ENCODE measurements at regions not wholly inside any gene's neighbourhood (a gene's known extent, or its start where the extent isn't known, plus 50 kb on each side); places are given as distances from the start of the nearest gene placed in this dataset.

- TF ChIP-seq CTCF (IDR thresholded peaks at IDR 0.05 in 2 of 3, conservative IDR thresholded peaks at IDR 0.05 in 1 of 3; ENCODE audit: borderline replicate concordance in 1 of 3, insufficient read depth in 1 of 3, low read depth in 2 of 3, low read length in 2 of 3) (no peak), ZNF274 (IDR thresholded peaks at IDR 0.05; ENCODE audit: low read depth, low read length) (no peak), EZH2phosphoT487 (IDR thresholded peaks at IDR 0.05; ENCODE audit: borderline replicate concordance) (no peak), MAX (IDR thresholded peaks at IDR 0.05) (no peak), EZH2 (IDR thresholded peaks at IDR 0.05) (no peak)
These were observed 250.4 kb downstream of the MRTFB start for GRCh38 chr16:14321542-14321941.
